GM18861 (cell line): ENCODE measurements at regions not wholly inside any gene's neighbourhood (a gene's known extent, or its start where the extent isn't known, plus 50 kb on each side); places are given as distances from the start of the nearest gene placed in this dataset.
A peak's percentile ranks its signal among the peaks of the same experiment; 100 is the strongest.

ENCODE experiments used
- ATAC-seq: cut with Tn5 transposase; IDR thresholded peaks from one replicate; pipeline ENCODE4 v1.9.1; 2021; ENCODE audit not compliant: unreplicated experiment

DNA sequence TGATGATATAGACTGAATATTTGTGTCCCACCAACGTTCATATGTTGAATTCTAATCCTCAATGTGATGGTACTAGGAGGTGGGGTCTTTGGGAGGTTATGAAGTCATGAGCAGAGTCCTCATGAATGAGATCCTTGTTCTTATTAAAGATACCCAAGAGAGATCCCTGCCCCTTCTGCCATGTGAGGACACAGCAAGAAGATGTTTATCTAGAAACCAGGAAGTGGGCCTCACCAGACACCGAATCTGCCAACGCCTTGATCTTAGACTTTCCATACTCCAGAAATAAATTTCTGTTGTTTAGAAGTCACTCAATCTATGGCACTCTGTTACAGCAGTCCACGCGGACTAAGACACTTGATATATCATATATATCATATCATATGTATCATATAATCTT lies 67.7 kb upstream of the GCM1 start:
- no peak for ATAC-seq

DNA sequence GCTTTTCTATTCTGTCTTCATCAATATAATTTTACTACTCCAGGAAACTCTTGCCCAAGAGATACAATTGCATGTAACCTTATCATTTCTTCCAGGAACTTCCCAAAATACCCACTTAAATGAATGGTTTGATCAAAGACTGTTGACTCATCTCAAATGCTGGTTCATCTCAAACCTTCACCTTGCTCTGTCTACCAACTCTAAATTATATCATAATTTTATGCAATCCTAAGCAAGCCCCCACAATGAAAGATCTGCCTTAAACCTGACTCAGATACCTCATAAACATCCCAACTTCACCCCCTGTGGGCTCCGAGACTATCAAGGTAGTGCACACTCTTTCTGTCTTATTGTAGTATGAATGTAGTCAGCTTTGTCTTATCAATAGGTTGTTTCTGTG lies 65.5 kb upstream of the GCM1 start:
- no peak for ATAC-seq

DNA sequence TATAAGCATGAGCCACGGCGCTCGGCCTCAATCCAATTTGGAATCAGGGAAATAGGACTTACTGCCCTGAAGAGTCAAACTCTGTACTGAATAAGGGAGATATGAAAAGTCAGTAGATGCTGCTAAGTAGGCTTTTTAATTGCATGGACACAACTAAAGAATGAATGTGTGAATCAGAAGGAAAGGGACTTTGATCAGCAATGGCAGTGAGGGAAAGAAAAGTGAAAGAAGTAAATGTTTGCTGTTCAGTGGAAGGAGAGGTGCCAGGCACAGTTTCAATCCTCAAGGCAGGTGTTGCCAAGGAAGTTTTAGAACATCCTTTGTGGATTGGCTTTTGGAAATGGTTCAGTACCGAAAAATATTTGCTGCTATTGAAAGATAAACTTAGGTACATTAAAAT lies 62.2 kb upstream of the GCM1 start:
- ATAC-seq: no peak

DNA sequence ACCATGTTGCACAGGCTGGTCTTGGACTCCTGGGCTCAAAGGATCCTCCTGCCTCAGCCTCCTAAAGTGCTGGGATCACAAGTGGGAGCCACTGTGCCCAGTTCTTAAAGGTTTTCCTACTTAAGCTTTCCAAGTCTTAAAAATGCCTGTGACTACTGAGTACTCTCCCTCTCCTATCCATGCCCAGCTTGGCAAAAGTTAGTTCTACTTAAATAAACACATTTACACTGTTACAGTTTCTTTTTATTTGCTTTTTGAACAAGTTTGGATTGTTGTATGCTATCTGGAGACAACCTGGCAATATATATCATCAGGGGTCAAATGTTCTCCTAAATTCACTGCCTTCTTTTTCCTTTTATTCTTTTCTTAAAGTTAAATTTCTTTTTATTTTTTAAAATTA lies 61.0 kb upstream of the GCM1 start:
- no peak for ATAC-seq

DNA sequence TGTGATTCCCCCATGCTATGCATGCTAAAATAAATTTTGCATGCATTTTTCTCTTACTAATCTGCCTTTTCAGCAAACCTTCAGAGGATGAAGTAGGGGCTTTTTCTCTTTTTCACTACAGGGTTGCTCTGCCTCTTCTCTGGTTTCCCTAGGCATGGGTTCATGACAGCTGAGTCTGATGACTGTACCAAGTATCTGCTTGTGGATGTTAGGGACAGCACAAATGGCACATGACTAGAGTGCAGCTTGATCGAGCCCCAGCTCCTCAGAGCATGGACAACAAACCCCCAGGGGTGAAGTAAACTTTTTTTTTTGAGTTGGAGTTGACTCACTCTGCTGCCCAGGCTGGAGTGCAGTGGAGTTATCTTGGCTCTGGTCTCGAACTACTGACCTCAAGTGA lies 57.1 kb upstream of the GCM1 start:
- no peak for ATAC-seq

DNA sequence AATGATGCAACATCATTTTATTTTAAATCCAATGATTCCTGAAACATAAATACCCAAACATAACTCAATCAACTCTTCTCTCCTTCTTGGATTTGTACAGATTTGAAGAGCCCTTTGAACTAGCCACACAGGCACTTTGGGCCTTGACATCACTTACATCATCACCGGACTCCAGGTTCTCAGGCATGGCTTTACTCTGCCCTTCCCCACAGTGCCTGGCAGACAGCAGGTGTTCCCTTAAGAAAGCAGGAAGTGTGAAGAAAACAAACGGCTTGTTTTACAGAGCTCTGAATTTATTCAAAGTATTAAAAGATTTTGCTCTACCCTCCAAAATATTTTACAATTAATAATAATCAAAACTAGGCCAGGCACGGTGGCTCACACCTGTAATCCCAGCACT lies 54.8 kb upstream of the GCM1 start:
- ATAC-seq: no peak

DNA sequence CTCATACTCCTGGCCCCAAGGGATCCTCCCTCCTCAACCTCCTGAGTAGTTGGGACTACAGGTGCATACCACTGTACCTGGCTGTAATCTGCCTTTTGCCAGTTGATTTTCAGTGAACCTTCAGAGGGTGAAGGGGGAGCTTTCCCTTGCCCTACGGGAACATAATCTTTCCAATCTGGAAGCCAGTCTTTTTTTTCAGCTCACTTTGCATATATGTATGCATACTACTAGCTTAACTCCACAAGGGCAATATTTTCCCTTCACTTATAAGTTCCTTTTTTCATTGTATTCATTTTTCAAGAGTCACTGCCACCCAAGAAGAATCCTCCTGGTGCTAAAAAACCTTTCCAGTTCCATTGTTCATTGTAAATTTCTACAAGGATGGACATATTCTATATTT lies 53.4 kb upstream of the GCM1 start:
- no peak for ATAC-seq

DNA sequence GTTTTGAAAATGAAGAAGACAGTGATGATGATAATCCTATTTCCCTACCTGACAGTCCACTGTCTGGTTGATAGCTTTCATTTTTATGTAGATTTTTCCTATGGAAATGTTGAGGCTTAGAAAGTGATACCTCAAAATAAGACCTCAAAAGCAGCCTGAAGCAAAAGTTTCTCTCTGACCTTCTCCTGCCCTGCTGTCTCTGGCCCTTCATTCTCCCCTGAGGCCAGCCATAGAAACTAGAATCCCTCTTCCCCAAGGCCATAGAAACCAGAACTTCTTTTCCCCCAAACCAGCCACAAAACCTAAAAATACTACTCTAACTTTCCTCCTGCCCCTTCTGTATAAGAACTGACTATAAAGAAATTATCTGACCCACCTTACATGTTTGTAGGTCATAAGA lies 52.6 kb upstream of the GCM1 start:
- ATAC-seq: no peak

DNA sequence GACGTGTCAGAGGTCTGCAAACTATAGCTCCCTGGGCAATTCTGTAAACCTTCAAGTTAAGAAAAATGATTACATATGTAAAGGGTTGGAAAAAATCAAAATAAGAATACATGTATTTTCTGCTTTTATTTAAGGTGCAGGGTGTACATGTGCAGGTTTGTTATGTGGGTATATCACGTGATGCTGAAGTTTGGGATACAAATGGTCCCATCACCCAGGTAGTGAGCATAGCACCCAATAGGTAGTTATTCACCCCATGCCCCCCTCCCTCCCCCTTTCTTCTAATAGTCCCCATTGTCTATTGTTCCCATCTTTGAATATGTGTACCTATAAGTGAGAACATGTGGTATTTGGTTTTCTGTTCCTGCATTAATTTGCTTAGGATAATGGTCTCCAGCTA lies 51.1 kb upstream of the GCM1 start:
- ATAC-seq: no peak

DNA sequence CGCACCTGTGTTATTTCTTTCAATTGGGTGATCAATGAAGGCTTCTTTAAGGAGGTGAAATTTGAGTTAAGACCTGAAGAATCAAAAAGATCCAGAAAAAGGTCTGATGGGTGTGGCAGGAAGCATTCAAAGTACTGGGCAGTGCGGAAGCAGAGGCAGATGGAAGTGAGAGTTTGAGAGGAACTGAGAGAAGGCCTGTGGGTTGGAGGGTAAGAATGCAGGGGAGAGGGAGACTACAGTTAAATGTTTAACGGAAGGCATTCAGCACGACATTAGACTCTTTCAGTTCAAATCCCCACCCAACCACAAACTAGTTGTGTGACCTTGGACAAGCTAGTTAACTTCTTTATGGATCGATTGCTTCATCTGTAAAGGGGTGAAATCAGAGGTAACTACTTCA lies 50.5 kb upstream of the GCM1 start:
- ATAC-seq: peak; percentile 98
